22Rv1 (cell line): ENCODE measurements at regions not wholly inside any gene's neighbourhood (a gene's known extent, or its start where the extent isn't known, plus 50 kb on each side); places are given as distances from the start of the nearest gene placed in this dataset.

Experiments used
- H3K27ac ChIP-seq: fragments of 450-650 bp; 2 replicates; pipeline ENCODE4 v1.5.1; 2017
- ZFX ChIP-seq: fragments of 450-650 bp; IDR thresholded peaks from 2 replicates; pipeline ENCODE4 v1.6.1; 2017; ENCODE audit warnings: antibody characterized with exemption, borderline replicate concordance
- TF ChIP-seq, protein P1 (sequence below): fragments of 450-650 bp; IDR thresholded peaks from 2 replicates; pipeline ENCODE4 v1.5.1; 2017; ENCODE audit warnings: mild to moderate bottlenecking

DNA sequence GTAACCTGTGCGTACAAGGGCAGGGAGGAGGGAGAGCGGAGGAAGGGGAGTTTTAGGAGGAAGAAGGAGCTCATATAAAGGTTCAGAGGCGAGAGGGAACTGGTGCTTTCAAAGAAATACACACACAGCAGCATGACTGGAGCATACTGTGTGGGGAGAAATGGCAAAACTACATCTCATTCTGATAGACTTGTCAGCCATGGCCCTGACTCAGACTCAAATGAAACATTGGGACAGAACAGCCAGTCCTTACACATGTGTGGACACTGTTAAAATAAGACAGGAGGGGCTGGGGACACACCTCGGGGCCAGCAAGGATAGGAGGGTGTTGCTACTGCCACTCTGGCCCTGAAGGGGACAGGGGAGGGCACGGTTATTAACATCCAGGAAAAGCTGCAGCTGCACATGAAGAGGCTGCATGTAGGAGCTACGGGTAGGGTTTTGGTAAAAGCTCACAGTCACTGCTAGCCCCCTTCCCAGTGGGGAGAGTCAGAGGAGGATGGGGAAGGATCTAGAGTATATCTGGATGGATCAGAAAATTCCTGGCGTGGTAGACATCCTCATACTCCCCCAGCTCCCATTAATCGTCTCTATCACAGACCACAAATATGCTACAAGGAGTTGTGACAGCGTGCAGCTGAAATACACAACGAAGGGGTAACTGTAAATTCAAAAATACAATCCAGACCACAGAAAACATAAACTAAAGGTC, 110.5 kb downstream of the GATA6 start:
- H3K27ac ChIP-seq, result no peak overlapping the region
- TF ChIP-seq, protein P1, sequence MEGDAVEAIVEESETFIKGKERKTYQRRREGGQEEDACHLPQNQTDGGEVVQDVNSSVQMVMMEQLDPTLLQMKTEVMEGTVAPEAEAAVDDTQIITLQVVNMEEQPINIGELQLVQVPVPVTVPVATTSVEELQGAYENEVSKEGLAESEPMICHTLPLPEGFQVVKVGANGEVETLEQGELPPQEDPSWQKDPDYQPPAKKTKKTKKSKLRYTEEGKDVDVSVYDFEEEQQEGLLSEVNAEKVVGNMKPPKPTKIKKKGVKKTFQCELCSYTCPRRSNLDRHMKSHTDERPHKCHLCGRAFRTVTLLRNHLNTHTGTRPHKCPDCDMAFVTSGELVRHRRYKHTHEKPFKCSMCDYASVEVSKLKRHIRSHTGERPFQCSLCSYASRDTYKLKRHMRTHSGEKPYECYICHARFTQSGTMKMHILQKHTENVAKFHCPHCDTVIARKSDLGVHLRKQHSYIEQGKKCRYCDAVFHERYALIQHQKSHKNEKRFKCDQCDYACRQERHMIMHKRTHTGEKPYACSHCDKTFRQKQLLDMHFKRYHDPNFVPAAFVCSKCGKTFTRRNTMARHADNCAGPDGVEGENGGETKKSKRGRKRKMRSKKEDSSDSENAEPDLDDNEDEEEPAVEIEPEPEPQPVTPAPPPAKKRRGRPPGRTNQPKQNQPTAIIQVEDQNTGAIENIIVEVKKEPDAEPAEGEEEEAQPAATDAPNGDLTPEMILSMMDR, result no peak
- TF ChIP-seq ZFX, result no peak

DNA sequence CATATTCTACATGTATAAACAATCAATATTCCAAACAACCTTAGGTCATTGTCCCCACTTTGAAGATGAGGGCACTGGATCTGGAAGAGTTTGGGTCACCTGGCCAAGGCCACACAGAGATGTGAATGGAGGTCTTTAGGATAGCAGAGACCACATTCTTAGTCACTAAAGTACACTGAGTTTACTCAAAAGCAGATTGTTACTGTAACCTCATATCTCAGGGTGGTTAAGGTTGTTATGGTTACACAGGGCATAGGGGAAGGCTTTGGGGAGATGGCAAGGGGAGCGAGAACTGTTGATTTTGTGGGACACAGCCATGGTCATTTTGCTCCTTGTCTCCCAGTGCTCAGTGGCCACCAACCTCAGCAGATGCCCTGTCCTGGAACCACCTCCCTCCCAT, 109.4 kb downstream of the GATA6 start:
- H3K27ac ChIP-seq, result no peak overlapping the region
- TF ChIP-seq, protein P1, result no peak

DNA sequence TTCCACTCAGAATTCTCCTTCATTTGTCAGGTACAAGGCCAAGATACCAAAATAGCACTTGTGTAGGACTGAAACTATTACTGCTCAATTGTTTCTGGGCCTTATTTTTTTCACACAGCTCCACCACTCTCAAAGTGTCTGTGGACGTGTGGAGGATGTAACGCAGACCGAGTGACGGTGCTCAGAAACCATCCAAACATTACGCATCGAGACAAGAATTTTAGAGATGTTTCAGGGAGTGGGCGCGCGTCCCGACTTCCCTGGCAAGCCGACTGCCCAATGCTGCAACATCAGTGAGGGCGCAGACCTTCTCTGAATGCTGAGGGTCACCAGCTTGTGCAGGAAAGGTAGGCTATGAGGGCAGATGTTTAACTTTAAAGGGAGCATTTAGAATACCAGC, 108.4 kb downstream of the GATA6 start:
- no peak for TF ChIP-seq ZFX
- TF ChIP-seq, protein P1, result no peak
- H3K27ac ChIP-seq, result no peak overlapping the region

DNA sequence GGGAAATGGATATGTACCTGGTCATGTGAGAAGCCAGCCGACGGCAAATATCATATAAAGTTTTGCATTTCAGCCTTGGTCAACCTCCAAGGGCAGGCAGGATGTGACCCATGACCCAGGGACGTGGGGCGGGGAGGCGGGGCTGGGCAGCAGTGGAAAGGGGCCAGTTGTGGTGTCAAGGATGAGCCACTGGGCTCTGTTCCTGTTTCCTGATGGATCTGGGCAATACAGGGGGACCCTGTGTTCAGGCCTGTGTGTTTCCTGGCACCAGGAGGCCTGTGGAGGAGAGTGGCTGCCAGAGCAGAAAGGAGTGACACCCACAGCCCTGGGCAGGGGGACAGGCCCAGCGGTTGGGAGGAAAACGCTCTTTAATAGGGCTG, 106.9 kb downstream of the GATA6 start:
- no peak overlapping the region for H3K27ac ChIP-seq
- TF ChIP-seq, protein P1, result no peak

DNA sequence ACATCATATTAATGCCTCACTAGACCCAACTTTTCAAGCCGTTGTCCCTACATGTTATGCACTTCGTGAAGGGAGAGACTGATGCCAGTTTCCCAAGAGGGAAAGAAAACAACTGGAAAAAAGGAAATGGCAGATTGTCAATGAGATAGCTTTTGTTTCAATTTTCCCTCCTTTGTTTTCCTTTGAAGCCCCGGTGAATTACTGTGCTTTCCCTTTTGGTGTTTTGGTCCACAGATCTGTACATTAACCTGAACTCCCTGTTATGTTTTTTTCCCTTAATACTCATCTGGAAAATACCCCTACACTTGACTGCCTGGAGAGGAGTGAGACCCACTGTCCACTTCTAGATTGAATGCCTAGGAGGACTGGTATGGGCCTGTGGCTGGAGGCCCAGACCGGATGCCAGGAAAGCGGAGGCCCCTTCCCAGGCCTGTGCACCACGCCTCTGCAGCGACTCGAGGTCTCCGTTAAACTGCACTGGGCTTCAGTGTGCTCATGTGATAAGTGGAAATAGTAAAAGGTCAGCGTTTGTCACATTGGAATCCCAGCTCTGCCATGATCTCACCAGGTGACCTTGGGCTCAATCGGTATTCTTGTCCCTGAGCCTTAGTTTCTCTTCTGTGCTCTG, 106.4 kb downstream of the GATA6 start:
- TF ChIP-seq ZFX, result no peak
- TF ChIP-seq, protein P1, result no peak
- H3K27ac ChIP-seq, result no peak overlapping the region

DNA sequence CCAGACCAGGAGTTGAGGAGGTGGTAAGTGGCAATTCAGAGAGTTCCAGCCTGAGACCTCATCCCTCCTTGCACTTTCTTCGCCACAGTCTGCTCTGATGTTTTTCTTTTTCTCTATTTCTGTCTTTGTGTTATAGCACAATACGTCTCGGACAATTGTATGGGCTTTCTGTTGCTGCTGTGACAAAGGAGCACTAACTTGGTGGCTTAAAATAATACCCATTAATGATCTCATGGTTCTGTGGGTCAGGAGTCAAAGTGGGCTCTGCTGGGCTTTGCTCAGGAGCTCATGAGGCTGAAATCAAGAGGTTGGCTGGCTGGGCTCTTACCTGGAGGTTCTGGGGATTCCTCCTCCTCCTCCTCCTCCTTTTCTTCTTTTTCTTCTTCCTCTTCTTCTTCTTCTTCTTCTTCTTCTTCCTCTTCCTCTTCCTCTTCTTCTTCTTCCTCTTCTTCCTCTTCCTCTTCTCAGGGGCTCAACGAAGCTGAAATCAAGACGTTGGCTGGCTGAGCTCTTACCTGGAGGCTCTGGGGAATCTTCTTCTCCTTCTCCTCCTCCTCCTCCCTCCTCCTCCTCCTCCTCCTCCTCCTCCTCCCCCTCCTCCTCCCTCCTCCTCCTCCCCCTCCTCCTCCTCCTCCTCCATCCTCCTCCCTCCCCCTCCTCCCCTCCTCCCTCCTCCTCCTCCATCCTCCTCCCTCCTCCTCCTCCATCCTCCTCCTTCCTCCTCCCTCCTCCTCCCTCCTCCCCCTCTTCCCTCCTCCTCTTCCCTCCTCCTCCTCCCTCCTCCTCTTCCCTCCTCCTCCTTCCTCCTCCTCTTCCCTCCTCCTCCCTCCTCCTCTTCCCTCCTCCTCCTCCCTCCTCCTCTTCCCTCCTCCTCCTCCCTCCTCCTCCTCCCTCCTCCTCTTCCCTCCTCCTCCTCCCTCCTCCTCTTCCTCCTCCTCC, 104.0 kb downstream of the GATA6 start:
- no peak for TF ChIP-seq ZFX
- TF ChIP-seq, protein P1, result no peak
- no peak overlapping the region for H3K27ac ChIP-seq

DNA sequence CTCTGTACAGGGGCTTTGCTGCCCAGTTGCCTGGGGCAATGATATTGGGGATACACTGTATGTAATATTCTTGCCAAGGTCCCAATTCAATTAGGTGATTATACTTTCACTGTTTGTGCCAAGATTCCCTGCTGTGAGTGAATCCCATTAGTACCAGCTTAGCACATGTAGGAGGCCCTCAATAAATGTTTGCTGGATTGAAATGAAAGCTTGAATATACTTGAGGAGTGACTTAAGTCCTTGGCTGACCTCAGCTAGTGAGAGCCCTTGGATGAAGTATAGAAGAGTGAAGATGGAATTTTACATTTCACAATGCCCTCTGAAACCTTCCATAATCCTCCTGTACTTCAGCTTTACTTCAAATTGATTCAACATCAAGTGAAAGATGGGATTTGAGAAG, 102.9 kb downstream of the GATA6 start:
- H3K27ac ChIP-seq, result no peak overlapping the region
- no peak for TF ChIP-seq ZFX
- TF ChIP-seq, protein P1, result no peak
